ENCODE measurements at regions not wholly inside any gene's neighbourhood (a gene's known extent, or its start where the extent isn't known, plus 50 kb on each side); places are given as distances from the start of the nearest gene placed in this dataset.

- no peak for DNase-seq
These were observed 55.1 kb upstream of the RGS4 start for GRCh38 chr1:163013826-163014600.

GRCh38 chr1:163006051-163006834, 62.9 kb upstream of the RGS4 start:
- no peak for DNase-seq

GRCh38 chr1:162997499-162998285, 71.5 kb upstream of the RGS4 start:
- DNase-seq: no peak

- DNase-seq: no peak
These were observed 72.9 kb upstream of the RGS4 start for GRCh38 chr1:162996261-162996660.

- DNase-seq: no peak
These were observed 74.2 kb upstream of the RGS4 start for GRCh38 chr1:162994921-162995320.

GRCh38 chr1:162993846-162994245, 75.3 kb upstream of the RGS4 start:
- DNase-seq: no peak

GRCh38 chr1:162992945-162993344, 76.2 kb upstream of the RGS4 start:
- DNase-seq: no peak

- no peak for DNase-seq
These were observed 77.7 kb upstream of the RGS4 start for GRCh38 chr1:162991444-162991843.

- no peak for DNase-seq
These were observed 78.5 kb upstream of the RGS4 start for GRCh38 chr1:162990665-162991064.

GRCh38 chr1:162988869-162989268, 80.3 kb upstream of the RGS4 start:
- no peak for DNase-seq

GRCh38 chr1:162987866-162988265, 81.3 kb upstream of the RGS4 start:
- no peak for DNase-seq

GRCh38 chr1:162985816-162986435, 83.2 kb upstream of the RGS4 start:
- DNase-seq: no peak

- DNase-seq: no peak
These were observed 84.5 kb upstream of the RGS4 start for GRCh38 chr1:162984699-162985098.

GRCh38 chr1:162983671-162984425, 85.3 kb upstream of the RGS4 start:
- DNase-seq: no peak

GRCh38 chr1:162982364-162982763, 86.8 kb upstream of the RGS4 start:
- no peak for DNase-seq

GRCh38 chr1:162977944-162978568, 91.1 kb upstream of the RGS4 start:
- no peak for DNase-seq

- DNase-seq: no peak
These were observed 92.5 kb upstream of the RGS4 start for GRCh38 chr1:162976628-162977027.

GRCh38 chr1:162974810-162975209, 94.4 kb upstream of the RGS4 start:
- DNase-seq: no peak

GRCh38 chr1:162973381-162973795, 95.8 kb upstream of the RGS4 start:
- no peak for DNase-seq

- no peak for DNase-seq
These were observed 96.4 kb upstream of the RGS4 start for GRCh38 chr1:162972773-162973172.

GRCh38 chr1:162970021-162970420, 99.1 kb upstream of the RGS4 start:
- DNase-seq: no peak
